NCI-H1436 (cell line): ENCODE measurements at regions not wholly inside any gene's neighbourhood (a gene's known extent, or its start where the extent isn't known, plus 50 kb on each side); places are given as distances from the start of the nearest gene placed in this dataset.
"Not testable (repeated sequence)": the region's sequence is repeated elsewhere in the genome, so short reads cannot be mapped to it uniquely, and the experiment has no call there.

Source experiments
- DNase-seq: peaks from one replicate; lab custom pipeline; 2025; lab: John Stamatoyannopoulos, UW

DNA sequence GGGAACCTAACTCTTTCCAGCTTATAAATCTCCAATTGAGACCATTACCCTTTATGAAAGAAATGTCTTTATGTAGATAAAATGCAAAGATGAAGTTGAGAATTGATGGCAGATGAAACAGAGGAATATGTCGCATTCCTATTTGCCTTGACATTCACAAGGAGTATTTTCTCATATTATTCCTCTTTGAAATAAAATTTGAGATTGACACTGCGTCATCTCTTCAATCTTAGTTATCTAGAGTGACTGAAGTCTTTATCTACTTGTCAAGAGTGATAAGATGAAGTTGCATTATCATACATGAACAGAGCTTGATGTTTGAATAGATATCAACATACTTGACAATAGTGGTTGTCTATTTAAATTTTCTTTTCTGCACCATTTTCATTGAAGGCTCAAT, 574.4 kb upstream of the SOX9 start:
- no peak for DNase-seq

DNA sequence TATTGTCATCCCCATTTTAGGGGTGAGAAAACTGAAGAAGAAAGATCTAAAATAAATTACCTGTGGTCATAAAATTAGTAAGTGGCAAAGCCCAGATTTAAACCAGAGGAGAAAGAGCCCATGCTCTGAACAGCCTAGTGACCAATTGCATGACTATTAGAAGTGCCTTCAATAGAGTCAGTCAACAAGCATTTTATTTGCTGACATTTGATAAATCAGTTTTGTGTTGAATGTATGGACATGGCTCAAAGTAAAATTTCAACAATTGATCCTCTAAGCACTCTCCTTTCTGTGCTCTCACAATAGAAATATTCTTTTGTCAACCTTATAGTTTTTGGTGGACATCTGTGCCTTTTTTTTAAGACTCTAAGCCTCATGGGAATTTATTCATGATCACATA, 572.9 kb upstream of the SOX9 start:
- DNase-seq, result no peak

DNA sequence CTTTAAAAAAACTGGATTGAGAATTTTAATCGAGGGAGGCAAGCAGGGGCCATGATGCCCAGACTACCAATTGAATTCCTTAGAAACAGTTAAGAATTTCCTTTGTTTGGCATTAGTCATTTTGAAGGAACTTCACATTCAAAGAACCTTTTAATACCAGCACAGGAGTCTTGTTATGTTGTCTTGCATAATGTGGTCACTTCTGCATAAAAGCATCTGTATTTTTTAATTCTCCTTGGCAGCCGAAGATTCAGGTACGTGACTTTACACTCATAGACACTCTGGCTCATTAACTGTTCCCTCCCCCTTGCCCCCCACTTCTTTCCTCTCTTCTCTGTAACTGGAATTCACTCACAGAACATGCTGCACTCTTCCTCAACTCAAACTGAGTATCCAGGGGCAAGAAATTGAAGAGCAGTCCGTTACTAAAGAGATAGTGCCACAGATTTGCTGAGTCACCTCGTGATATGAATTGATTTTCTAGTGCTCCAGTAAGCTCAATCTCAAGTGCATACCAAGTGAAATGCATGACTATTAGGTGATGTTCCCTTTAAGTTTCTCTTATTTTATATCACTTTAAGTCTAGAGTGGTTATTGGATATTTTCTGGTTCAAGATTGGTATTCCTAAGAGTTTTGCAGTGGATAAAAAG, 572.2 kb upstream of the SOX9 start:
- DNase-seq, result no peak

DNA sequence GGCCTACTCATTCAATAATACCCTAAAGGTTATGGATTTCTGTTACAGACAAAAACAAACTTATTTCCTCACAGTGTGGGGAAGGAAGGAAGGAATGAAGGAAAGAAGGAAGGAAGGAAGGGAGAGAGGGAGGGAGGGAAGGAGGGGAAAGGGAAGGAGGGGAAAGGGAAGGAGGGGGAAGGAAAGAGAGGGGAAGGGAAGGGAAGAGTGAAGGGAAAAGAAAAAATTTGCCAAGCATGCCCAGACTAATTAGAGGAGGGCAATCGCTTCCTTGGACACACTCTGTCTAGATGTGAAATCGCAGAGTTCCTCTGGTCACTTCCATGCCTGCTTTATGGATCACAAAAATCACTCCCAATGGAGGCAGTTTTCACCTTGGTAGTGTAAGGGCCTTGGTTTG, 570.1 kb upstream of the SOX9 start:
- no peak for DNase-seq

DNA sequence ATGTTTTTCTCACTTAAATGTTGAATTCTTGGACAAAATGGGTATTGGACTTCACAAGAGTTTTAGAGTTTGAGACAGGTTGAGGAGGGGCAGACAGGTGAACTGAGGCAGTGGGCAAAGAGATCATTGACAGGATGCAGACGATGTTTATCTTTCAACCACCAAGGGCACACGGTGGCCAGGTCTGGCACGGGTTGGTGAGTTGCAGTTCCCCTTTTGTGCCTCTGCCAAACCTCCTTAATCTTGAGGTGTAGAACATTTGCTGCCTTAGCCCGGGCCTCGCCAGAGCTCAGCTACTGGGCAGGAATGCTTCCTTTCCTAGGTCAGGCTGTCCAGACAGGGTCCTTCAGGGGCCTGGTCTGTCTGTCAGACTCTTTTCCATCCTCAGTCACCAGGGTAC, 567.4 kb upstream of the SOX9 start:
- no peak for DNase-seq

DNA sequence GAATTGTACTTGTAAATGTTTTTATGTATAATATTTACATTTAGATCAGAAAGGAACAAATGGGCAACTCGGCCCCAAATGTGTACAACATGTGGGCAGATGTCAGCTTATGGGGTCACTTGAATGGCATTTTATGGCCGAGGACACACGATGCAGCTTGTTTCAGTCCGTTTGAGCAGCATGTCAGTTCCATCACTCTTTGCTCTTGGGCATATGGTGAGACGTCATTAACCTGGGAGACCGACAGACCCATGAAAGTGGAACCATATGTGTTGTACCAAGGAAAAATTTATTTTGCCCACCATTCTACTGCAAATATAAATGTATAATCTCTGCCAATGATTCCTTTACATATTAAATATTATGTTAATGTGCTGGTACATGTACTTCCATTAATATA, 561.9 kb upstream of the SOX9 start:
- DNase-seq, result no peak

DNA sequence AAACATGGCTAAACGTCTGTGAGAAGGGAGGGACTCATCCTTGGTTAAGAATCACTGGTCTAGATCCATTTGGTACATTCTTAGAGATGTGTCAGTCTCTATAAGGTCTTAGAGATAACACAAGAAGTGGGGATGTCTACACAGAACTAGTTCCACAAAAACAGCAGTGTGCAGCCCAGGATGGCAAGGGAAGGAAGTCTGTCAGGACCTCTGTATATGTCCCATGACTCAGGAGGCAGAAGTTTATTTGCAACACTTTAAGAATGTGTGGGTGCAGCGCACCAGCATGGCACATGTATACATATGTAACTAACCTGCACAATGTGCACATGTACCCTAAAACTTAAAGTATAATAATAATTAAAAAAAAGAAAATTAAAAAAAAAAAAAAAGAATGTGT, 548.5 kb upstream of the SOX9 start:
- no peak for DNase-seq

DNA sequence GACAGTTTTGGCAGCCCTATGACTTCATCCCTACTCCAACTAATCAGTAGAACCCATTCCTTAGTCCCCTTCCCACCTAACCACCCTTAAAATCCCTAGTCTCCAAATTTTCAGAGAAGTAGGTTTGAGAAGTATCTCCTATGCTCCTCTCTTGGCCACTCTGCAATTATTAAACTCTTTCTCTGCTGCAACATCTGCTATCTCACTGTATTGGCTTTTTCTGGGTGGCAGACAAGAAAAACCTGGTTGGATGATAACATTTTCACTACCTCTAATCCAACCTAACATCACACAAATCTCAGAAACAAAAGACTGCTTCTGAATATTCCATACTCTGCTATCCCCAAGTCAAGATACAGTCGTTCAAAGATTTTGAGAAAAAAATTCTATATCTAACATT, 542.4 kb upstream of the SOX9 start:
- no peak for DNase-seq

DNA sequence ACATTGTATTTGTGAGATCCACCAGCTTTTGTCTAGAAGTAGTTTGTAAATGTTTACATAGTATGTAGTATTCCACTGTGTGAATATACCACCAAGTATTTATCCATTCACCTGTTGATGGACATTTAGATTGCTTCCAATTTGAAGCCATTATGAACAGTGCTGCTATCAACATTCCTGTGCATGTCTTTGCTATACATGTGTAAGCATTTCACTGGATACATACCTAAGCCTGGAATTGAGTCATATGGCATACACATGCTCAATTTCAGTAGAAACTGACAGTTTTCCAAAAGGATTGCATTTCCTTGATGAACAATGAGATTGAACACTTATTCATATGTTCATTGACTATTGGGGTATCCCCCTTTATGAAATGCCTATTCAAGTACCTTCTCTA, 540.6 kb upstream of the SOX9 start:
- DNase-seq, result no peak

DNA sequence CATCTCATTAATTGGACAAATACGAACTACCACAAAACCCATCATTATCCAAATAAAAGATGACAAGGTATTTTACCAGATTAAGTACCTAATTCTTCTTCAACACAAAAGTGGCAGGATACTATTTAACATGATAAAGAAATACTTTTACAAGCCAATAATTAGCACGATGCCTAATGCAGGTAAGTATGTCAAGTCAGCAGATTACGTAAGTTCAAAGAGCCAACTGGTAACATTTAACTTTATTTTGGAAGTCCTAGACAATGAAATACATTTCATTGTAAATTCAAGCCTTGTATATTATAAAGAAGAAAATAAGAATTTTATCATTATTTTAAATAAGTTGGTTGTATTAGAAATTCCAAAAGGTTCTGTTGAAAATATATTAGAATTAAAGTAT, 535.3 kb upstream of the SOX9 start:
- no peak for DNase-seq

DNA sequence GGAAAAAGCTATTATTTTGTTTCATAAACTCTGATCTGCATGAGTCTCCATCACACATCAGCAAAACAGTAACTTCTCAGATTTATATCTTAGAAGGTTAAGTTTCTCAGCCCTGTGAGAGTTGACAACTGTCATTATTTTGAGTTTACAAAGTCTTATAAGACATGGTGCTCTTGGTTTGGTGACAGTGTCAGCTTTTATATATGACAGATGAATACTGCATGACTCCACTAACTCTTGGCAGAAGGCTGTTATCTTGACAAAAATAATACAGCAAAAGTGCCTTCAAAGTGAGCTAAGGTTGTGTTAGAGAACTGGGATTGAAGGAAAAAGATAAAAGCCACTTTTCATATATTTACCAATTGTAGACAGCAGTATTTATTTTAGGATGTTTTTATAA, 528.4 kb upstream of the SOX9 start:
- DNase-seq, result no peak

DNA sequence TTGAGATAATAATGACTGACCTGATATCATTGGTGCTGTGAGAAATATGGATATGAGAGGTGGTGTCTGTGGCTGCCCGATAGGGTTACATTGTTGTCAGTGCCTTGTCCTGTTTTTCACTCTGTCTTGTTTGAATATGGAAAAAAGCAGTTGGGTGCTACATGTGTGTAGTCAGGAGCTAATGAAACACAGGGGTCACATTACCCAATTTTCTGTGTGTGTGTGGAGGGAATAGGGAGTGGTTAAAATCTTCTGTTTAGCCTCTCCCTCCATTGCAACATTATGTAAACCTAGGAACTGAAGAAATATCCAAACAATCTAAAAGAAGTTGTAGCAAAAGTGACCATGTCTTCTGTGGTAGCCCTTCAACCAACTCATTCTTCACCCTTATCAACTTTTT, 527.7 kb upstream of the SOX9 start:
- no peak for DNase-seq

DNA sequence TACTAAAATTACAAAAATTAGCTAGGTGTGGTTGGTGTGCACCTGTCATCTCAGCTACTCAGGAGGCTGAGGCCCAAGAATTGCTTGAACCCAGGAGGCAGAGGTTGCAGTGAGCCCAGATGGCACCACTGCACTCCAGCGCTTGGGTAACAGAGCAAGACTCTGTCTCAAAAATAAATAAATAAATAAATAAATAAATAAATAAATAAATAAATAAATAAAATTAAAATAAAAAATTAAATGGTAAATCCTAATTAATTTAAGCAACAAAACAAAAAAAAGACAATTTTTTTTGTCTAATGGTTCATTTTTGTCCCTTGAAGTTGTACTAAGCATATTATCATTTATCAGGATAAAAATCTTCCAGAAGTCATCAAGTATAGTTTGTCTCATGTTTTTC, 521.2 kb upstream of the SOX9 start:
- not testable (repeated sequence) for DNase-seq

DNA sequence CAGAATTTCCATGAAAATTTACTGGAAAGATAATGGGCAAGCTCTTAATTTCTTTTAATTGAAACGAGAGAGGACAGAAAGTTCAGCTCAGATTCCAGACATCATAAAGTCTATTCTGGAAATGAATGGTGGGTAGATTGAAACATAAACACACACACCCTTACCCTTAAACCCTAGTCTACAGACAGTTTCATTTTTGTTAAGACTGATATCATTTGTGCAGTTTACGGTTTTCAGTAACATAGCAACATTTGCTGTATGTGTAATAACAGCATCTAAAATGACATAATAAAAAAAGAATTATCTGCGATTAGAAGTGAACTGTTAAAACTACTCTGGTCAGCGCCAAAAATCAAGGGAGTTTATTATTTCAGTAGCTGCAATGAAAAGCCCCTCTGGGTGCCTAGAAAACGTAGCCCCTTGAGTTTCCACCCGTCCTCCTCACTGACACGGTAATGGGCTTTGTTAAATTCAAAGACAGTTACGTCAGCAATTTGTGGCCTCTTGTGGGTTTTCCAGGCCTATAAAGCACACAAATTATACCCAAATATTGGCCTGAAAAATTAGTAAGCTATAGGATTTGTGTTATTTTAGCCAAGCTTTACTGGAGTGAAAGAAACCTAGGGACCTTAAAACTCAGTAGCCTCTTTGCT, 520.6 kb upstream of the SOX9 start:
- DNase-seq, result peak; percentile 21

DNA sequence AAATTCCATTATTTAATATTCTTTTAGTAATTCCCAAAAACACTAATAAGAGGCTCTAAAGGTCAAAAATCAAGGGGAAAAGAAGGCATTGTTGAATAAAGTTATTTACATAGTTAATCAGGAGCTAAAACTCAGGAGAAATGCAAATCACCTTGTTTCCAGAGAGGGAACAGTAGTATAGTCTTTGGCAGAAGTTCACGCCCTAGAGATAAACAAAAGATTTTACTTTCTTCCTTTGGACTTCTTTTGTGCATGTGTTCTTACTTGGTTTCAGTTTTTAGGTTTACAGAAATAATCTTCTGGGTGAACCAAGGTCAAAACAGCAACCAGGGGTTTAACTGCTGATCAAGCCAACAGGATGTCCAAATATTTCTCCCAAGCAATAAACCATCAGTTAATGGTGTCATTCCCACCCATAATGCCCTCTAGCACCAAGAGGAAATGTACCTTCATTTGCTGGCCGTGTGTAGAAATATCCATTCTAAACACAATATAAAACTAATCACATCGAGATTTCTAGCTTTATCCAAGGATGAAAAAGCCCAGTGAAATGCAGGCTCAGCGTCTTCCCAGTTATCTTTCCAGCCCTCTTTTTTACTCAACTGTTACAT, 518.8 kb upstream of the SOX9 start:
- DNase-seq, result no peak

DNA sequence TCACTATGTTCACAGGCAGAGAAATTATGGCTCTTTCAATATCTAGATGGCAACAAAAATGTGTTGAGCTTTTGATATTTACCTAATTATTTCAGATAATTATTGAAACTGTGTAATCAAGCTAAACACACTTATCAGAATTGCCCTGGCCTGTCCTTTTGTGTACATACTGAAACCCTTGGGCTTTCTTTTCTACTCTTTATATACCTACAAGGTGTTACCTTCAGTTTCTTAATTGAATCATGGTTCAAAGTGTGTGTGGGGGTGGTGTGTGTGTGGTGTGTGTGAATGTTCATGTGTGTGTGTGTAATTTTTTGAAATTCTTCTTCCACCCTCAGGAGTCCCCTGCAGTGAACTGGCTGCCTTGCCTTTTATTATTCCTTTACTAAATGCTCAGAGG, 506.8 kb upstream of the SOX9 start:
- DNase-seq, result peak; percentile 74

DNA sequence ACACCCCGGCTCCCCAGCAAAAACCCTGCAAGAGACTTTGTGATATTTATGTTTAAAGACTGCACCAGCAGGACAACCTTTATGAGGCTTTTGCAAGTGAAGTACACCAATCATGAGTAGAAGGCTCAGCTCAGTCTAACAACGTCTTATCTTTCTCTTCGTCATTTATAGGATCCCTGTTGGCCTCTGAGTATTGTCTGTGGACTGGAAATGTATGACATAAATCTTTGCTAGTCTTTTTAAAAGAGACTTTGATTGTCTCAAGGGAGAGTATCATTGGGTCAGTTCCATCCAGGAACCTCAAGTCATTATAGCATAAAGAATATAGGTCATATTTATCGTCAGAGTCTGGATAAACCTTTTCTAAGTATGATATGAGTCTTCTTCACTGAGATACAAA, 505.0 kb upstream of the SOX9 start:
- no peak for DNase-seq

DNA sequence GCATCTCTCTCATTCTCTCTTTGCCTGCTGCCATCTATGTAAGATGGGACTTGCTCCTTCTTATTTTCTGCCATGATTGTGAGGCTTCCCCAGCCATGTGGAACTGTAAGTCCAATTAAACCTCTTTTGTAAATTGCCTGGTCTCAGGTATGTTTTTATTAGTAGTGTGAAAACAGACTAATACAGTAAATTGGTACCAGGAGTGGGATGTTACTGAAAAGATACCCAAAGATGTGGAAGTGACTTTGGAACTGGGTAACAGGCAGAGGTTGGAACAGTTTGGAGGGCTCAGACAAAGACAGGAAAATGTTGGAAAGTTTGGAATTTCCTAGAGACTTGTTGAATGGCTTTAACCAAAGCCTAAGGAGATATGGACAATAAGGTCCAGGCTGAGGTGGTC, 503.1 kb upstream of the SOX9 start:
- not testable (repeated sequence) for DNase-seq

DNA sequence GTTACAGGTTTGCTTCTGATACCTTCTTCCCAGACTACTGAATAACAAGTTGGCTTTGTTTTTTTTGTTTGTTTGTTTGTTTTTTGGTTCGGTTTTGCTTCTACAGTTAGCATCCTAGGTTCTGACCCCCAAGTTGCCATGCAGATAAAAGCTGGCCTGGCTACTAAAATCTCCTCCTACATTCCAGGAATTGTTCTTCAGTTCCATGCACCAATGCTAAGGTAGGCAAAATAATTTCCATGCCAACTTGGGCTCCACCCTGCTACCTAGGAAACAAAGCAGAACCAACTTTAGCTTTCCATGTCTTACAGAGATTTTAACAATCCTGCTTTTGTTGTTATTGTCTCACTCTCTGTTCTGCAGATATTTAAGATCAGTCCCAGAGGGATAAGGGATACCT, 495.5 kb upstream of the SOX9 start:
- DNase-seq, result no peak

DNA sequence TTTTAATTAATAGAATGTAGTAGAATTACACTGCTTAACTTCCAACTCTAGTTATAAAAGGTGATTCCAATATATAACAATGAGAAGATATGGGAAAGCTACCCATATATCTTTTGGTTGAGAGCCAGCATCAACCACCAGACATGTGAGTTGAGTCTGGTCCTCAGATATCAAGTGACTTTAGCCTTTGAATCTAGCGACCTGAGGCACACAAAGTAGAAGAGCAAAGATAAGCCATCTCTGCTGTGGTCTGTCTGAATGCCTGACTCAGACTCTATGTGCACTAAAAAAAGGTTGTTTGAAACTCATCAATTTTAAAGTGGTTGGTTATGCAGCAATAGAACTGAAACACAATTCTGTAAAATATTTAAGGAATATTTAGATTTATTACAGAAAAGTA, 492.5 kb upstream of the SOX9 start:
- no peak for DNase-seq

DNA sequence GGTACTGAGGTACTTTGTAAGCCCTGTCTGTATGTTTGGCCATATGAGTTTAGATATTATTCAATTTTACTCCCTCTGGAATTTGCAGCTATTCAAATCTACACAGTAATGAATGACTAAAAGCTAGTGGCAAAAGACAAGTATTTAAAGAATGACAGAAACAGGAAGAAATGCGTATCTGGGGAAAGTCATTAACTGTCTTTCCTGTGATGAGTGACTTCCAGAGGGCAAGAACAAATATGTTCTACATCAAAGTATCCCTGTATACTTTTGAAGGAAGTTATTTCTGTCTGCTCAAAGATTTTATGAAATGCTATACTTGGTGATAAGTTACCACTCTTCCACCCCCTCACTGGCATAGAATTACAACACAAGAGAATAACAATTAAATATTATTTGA, 489.3 kb upstream of the SOX9 start:
- DNase-seq, result no peak

DNA sequence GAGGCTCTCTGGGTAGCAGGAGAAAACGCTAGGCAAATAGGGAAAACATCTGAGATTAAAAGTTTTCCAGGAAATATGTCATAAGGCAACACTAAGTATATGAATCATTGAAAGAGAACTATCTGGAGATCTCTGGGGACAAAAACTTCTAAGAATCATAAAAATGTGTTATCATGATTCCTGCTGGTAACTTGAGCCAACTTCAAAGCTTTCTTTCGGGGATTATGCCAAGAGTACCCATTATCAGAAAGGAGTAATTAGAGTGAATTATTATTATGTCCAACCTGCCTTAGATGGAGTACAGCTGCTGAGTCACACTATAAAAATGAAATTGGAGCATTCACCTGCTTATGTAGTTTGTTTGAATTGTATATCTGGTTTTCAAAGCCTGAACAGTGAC, 488.5 kb upstream of the SOX9 start:
- DNase-seq, result peak; percentile 89

DNA sequence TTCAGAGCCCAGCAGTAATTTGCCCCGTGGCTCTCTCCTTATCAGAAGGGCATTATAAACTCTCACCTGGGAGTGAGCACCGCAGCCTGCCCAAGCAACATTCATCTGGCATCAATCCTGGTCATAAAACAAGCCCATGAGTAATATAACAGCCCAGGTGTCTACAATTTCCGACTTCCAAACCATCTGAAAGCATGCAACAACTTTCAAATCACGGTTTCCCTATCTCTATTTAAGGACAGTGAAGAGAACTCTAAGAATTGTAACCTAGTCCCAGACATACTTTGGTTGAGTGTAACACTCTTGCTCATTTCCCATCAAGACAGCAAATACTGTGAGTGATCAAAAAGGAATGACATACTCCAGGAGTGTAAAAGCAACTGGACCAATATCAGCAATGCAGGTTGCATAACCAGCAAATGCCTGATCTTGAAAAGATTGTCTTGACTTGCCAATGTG, 487.4 kb upstream of the SOX9 start:
- DNase-seq, result no peak

DNA sequence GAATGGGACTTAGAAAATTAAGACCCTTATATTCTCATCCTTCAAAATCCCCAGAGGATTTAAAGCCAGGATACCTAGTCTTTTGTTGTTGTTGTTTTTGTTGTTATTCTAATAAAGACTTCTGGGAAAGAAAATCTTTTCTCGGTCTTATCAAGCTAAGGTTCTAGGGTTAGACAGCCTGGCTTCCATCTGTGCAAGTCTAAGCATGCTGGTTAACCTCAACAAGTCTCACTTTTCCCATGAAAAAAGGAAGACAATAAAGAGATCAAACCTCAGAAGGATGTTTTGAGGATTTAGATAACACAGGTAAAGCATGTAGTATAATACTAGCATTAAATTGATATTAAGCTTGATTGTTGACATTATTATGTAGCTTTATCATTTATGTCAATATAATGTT, 486.4 kb upstream of the SOX9 start:
- no peak for DNase-seq
